ENCODE measurements at regions not wholly inside any gene's neighbourhood (a gene's known extent, or its start where the extent isn't known, plus 50 kb on each side); places are given as distances from the start of the nearest gene placed in this dataset.

DNA sequence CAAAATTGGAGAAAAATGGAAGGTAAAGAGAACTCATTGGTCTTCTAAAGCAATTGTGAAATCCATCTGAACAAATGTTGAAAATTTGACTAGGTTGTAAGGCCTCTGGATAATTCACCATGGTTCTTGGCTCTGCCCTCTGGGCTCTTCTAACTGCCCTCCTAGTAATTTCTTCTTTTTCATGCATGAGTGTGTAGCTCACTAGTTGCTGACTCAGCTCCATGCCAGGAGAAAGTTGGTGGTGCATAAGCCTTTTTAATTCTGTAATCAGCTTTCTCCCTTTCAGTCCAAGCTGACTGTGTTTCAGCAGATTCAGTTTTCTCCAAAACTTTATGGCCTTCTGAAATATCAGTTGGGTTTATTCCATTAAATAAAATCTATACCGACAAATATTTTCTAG is 877.8 kb upstream of the ATXN7L3B start:
- TF ChIP-seq POLR2A (IDR thresholded peaks at IDR 0.05; ENCODE audit: extremely low read depth, insufficient read length), result no peak
- TF ChIP-seq, protein P1, sequence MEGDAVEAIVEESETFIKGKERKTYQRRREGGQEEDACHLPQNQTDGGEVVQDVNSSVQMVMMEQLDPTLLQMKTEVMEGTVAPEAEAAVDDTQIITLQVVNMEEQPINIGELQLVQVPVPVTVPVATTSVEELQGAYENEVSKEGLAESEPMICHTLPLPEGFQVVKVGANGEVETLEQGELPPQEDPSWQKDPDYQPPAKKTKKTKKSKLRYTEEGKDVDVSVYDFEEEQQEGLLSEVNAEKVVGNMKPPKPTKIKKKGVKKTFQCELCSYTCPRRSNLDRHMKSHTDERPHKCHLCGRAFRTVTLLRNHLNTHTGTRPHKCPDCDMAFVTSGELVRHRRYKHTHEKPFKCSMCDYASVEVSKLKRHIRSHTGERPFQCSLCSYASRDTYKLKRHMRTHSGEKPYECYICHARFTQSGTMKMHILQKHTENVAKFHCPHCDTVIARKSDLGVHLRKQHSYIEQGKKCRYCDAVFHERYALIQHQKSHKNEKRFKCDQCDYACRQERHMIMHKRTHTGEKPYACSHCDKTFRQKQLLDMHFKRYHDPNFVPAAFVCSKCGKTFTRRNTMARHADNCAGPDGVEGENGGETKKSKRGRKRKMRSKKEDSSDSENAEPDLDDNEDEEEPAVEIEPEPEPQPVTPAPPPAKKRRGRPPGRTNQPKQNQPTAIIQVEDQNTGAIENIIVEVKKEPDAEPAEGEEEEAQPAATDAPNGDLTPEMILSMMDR (IDR thresholded peaks at IDR 0.05; ENCODE audit: low read depth, low read length), result no peak
